Stimulated activated CD4-positive, alpha-beta T cell treated with anti-CD3 and anti-CD28 coated beads, Interleukin-4, amount 100 ng/mL, for 24 hours (primary cell): ENCODE measurements at regions not wholly inside any gene's neighbourhood (a gene's known extent, or its start where the extent isn't known, plus 50 kb on each side); places are given as distances from the start of the nearest gene placed in this dataset.

Source experiments
- DNase-seq: peaks from one replicate; pipeline ENCODE4 v3.0.0-alpha.2; 2020

DNA sequence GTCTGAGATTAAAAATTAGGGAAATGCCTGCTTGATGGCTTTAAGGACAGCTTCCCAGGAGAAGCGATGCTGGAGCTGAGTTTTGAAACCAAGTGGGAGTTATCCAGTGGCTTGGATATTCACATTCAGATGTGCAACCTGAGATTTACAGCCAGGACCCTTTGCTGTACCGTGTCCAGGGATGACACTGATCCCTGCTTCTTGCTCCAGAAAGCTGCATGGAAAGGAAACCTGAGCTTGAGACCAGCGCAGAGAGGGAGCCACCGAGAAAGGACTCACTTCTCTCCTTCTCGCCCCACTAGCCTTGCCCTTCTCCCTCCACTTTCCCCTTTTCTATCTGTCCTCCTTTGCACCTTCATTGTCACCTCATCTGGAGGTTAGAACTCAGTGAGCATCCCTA is 254.5 kb upstream of the PPARGC1A start:
- no peak for DNase-seq

DNA sequence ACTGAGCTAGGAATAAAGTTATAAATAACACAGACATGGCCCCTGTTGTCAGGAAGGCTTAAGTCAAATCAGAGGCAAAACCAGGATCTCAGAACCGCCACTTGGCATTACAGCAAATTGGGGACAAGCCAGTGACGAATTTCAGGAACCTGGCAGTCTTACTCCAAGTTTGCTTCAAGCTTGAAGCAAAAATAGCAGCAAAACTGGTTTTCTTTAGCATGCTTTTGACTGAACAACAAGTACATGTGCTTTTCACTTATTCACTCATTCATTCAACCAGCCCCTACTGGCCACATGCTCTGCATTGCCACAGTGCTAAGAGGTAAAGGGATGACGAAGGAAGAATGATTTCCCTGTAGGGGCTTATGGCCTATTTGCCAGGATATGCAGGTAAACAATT is 253.9 kb upstream of the PPARGC1A start:
- DNase-seq = no peak

DNA sequence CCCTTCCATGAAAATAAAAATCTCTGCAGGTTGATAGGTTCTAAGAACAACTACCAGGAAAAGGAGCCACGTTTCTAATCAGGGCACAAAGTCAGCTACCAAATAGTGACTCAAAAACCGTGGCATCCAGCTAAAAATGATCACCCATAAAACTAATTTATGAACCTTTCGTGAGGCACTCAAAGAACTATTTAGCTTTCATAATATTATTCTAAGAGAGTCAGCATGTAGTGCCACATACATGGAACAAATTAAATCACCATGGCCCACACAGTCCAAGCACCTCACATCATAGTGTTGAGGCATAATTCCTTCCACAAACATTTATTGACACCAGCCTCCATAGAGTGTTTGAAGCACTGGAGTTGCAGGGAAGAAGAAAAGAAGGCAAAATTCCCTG is 252.0 kb upstream of the PPARGC1A start:
- no peak for DNase-seq

DNA sequence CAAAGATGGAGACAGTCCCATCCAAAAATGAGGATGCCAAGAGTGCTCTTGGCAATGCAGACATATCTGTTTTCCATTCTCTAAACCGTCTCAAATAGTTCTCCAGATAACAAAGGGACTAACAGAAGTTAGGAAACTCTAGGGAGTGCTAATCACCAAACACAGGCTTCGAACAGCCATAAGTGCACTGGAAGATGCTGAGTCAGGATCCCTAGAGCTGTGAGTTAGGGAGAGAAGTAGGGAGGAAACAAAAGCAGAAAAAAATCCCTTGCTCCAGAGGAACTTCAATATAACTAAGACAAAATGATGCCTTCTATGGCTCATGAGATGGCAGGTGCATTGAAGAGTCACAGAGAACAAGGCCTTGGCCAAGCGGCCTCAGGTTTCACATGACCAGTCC is 251.0 kb upstream of the PPARGC1A start:
- DNase-seq = no peak

DNA sequence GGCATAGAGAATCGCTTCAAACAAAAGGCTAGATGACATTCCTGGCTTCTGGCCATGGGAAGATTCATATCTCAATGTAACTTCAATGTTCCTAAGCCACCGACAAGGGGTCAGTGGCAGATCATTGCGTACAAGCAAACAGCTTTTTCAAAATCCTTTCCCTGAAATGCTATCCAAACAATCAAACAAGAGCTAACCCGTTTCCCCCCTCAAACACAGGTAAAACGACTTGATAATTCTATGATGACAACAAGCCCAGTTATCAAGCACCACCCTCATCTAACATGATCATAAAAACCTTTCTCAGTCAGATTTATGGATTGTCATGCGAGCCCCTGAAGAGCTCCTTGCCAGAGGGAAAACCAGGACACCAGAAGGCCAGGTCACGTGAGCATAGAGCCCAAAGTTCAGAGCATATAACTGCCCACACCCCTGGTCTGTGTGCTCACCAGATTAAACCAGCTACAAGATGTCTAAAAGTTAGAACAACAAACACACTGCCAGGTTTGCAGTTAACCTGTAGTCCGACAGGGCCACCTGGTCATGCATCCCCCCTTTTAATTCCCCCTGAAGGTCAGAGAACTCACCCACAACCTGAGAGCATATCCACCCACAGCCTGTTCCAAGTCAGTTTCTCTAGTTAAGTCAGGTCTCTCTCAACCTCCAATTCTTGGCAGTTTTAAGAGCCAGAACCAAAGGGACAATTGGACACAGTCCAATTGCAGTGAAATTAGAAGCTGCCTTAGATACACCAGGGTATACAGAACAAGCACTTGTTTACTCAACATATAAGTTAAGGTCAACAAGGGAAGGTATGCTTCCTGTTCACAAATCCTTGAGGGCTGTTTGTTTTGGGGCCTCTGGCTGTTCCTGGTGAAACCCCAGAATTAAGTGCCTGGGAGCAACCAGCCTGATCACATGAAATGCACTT is 248.1 kb upstream of the PPARGC1A start:
- no peak for DNase-seq

DNA sequence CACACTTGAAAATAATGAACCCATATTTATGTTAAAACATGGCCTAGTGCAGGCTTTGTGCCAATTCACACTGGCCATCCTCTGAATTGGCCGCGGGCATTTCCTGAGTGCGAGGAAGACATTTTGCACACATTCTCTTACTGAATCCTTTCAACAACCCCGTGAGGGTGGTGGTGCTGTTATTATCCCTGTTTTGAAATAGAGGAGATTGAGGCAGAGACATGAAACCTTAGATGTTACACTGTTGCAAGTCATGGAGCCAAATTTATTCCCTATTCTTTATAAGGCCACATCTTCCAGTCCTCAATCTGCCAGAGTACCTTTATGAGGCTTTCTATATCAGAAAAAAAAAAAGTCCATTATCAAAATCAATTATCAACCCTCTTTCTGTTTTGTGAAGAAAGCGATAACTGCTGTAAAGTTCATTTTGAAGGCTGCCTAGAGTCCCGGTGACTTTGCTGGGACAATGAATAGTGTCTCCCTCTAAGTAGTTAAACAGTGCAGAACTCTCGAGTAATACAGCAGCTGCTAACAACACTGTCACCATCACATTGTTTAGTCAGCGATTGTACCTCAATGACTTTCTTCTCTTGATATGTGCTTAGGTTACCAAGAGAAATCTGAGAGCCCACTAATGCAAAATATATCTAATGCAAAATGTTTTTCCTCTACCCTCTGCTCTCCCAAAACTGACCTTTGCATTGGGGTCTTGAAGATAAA is 242.3 kb upstream of the PPARGC1A start:
- no peak for DNase-seq

DNA sequence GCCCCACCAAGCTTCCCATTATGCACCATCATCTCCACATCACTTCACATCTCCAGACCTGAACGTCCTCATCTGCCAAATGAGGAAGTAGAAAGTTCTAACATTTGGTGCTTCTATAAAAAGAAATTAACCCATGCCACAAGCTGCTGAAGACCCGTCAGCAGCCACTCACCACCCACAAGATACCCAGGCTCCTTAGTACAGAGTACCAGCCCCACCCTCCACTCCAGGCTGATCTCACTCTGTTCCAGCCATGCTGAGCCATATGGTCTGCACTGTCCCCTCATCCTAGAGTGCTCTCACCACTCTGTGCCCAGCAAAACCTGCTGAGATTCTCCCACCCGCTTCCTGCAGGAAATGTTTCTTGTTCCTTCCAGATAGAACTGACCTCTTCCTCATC is 240.8 kb upstream of the PPARGC1A start:
- no peak for DNase-seq

DNA sequence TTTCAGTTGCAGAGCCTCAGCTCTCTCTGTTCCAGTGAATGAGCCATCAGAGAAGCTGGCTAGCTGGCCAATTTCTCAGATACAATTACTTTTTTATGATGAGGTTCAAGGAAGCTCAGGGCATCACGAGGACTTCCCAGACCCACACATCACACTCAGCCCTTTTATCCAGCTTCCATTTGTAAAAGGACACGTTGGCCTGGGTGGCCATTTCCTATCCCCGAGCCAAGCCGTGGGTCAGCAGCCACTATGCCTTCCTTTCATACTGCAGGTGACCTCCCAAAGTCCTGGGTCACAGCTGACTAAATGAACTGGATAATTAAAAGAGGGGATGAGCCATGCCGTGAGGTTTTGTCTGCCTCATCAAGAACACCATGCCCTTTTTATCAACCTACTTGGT is 236.9 kb upstream of the PPARGC1A start:
- no peak for DNase-seq

DNA sequence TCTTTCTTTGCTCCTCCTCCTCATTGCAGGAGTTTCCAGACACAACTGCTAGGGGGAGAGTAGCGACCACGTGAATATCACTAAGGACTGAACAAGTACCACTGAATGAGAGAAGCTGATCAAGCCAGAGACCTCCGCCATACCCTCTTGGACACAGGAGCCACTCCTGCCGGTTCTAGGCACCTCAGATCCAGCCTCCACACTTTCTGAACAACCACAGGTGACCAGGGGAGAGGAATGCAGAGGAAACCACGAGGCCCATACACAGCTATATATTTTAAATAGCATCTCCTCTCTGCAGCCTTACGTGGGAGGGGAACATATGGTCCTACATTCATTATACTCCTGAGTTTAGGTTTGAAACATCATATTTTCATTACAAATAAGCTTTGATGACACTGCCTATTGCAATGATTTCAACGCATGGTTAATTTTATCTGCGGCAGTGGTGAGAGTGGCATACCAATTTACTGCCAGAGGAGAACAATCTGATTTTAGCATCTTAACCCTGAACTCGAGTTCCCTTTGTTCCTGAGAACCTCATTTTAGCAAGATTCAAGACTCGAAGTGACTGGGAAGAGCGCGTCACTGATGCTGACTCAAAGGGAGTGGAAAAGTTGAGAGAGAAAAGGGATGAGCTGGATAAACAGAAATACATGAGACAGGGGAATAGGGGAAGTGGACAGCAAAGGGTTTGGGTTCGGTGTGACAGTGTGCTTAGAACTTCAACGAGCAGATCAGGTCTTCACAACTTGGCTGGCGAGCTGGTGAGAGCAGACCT is 231.7 kb upstream of the PPARGC1A start:
- no peak for DNase-seq

DNA sequence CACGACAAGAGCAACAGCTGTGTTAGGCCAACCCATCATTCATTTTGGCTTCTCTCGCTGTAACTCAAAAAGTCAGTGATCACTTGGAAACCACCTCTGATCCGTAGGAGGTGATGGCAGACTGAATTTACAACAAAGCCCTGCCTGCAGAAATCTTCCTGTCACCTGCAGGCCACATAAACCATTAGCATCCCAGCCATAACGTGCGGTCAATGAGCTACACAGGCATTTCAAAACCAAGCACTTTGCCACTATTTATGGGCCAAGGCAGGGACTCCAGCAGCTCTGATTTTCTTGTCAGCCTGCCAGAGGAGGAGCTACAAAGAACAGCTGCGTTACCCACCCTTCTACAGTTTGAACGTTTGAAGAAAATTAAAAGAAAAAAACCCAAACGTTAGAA is 228.1 kb upstream of the PPARGC1A start:
- no peak for DNase-seq

DNA sequence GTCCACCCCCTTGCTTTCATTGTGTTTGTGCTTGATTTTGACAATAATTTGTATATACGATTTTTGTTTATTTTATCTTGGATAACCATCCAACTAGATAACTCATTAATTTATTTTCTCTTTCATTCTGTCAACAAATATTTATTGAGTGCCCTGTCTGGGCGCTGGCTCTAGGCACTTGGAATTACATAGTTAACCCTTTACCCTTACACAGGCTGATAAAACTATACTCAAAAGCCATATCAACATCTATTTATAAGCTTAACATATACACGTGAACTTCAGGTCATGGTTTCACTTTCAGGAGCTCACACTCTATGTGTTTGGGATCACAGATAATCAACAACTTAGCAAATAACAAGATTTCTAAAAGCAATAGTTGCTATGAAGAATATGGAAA is 226.3 kb upstream of the PPARGC1A start:
- no peak for DNase-seq

DNA sequence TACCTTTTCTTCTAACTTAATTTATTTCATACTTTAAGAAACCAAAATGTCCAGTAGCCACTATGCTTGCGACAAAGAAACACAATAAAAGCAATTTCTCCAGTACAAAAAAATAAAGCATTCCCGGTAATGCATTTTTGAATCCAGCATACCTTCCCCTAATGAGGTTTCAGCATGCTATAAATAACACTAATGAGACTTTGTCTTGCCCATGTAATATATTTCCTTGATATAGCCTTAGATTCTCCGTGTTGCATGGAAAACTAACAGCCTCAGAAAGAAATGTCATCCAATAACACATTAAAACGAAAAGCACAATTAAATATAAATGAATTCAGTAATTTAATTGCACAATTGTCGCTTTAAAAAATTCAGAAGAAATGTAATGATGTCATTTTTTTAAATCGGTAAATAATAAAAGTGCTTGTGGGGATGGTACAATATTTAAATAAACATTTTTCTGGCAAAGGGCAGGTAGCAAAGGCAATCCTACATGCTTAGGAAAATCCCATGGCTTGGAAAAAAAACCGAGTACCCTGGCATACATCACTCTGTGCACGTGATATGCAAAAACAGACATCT is 225.2 kb upstream of the PPARGC1A start:
- DNase-seq = no peak

DNA sequence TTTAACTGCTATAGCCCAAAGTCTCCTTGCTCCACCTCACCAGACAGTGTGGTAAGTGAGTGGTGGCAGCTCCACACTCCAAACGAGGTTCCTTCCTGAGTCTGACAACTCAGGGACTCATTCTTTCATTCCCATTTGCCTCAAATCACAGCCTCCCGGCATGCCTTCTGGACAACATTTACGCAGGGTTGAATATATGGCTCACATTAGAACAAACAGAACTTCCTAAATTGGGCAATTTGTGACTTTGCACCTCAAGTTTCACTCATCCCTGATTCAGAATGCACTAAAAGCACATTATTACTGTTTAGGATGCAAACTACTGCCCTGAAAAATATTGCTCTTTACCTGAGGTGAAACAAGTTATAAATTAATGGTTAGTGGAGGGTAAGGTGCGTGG is 224.6 kb upstream of the PPARGC1A start:
- no peak for DNase-seq

DNA sequence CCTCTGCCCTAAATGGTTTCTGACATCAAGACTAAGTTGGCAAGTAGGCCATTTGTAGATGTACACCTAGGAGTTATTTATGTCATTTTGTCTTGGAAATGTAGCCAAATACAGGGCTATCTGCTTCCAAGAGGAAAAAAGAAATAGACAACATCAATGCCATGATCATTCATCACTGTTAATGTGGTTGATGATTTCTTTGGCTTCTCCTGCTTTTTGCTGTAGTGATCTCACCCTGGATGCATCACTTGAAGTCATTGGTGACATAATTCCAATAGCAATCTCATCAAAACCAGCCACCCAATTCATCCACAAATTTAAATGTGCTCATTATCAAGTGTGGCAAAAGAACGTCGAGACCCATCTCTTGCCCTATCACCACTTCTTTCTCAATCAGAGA is 222.6 kb upstream of the PPARGC1A start:
- no peak for DNase-seq

DNA sequence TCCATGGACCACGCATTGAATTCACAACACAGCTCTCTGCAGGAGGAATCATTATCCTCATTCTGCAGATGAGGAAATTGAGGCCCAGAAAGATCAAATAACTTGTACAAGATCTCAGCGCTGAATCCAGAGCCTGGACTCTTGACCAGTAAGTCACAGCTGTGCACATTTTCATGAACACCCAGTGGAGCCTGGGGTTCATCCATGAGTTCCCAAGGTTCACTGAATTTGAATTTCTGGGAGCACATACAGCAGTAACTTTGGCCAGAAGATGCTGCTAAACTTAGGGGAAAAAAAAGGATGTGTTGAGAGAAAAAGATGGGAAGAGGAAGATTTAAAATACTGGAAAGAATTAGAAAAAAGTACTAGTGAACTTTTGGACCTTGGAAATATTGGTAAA is 218.7 kb upstream of the PPARGC1A start:
- no peak for DNase-seq

DNA sequence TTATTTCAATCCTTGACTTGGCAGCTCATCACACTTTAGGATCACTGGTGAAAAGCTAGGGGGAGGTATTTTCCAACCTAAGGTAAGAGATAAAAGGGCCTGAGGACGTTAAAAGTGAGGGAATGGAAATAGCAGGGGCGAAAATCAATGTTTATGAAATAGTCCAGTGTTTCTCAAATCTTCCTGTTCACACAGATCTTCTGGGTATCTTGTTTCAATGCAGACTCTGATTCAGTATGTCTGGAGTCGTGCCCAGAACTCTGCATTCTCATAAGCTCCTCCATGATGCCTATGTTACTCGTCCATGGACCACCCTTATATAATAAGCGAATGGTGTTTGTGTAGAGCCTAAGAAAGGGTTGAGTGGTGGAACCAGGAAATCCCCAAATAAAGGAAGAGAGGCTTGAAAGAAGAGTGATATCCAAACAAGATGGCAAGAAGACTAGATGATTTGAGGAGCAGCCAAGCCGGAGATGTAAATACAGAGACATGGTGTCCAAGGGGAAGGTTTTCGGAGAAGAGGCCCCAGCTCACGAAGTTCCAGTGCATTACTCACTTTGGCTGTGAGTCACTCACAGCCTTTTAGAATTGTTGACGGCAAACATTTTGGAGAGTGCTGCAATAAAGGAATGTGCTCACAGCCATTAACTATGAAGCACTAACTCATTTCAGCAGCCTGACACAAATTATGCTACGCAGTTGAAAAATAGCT is 215.6 kb upstream of the PPARGC1A start:
- DNase-seq = no peak

DNA sequence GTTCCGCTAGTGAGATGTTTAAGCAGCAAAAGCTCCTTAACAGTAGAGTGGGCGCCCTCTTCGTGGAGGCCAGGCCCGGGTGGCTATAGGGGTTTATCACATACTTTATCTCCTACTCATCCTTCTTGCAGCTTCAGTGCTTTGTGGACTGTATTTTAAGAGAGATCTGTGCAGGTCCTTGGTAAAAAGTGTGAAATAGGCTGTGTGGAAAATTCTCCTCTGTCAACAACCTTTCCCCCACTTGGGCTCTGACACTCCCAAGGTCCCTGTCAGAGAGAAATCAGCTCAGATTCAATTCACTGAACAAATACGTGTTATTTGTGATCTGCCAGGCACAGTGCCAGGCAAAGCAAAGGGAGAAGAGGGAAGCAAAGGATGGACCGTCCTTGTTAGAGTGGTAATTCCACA is 214.3 kb upstream of the PPARGC1A start:
- DNase-seq = no peak

DNA sequence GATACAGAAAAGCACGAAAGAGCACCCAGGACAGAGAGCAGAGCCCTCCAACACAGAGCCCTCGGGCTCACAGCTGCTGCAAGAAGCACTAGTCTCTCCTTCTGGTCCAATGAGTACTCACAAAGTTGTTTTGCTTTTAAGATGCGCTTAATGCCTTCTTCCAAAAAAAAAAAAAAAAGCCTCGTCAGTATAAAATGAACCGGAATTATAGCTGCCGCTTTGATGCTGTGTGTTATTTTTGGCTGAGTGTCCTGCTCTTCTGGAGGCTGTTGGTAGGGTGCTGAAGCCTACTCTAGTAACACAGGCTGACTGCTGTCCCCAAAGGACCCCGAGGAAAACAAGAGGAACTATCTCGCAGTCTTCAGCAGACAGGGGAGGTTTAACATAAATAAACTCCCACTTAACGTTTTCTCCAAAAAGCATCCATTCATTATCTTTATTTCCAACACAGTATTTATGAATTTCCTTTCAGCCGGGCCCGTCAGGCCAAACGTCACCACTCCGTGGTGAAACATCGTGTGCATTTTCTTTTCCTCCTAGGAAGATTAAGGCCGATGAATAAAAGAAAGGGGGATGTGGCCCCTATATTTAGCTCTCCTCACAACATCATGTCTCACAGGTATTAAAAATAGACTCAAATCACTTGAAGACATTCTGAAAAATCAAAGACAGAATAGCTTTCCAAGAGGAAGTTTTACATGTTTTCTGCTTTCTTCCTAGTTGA is 213.7 kb upstream of the PPARGC1A start:
- no peak for DNase-seq

DNA sequence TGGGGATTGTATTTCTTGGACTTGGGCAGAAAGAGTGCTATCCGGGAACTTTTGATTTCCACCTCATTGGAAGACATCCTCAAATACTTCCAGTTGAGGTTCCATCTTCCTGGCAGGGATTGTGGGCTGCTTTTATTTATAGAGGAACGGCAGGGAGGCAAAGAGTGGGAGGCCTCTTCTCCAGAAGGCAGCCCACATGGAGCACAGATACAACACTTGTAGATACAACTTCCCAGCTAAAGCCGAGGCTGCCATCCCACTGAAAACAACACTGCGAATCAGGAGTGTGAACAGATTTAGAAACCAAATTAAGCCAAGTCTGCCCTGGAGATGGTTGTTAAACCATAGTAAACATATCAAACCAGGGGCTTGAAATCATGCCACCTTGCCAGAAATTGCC is 212.8 kb upstream of the PPARGC1A start:
- DNase-seq = no peak

DNA sequence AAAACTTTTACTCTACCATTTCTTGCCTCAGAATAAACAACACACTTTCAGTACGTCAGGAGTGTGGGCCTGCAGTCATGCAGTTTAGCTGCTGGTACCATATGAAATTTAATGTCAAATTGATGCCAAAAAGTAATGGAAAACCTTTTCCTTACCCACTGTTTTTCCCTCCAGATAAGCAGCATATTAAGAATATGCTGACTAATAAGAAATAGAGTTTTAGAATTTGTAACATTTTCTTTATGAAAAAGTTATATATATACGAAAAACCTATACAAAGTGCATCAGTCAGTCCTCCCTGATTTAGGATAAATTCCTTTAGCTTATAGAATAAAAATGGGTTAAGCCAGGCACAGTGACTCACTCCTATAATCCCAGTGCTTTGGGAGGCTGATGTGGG is 206.8 kb upstream of the PPARGC1A start:
- no peak for DNase-seq

DNA sequence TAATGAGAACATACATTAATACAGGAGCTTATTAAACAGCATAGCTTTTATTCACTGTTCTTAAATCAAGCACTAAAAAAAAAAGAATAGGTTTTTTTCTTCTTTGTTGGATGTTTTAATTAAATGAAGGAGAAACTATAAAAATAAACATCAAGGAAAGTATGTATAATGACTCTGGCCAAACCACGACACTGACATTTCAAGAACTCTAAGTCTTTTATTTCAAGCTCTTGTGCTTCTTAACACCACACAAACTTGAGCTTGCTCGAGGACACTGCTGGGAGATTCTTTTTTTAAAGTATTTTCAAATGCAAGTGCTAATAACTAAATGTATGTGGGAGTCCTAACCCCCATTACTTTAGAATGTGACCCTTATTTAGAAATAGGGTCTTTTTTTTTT is 204.9 kb upstream of the PPARGC1A start:
- DNase-seq = no peak

DNA sequence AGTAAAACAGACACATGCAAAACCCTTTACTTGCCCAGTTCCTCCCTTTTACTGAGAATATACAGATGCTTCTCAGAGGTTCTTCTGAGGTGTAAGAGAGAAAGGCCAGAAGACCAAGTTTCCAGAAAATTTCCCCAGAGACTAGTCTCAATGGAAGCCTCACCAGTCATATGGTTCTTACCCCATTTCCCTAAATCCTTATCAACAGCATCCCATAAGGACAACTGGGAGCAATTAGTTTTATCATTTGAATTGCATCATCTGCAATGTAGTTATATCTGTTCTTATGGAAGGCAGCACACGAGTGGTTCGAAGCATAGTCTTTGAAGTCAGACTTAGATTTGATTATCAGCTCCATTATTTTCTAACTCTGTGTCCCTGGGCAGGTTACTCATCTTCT is 203.6 kb upstream of the PPARGC1A start:
- no peak for DNase-seq
